ENCODE measurements at regions not wholly inside any gene's neighbourhood (a gene's known extent, or its start where the extent isn't known, plus 50 kb on each side); places are given as distances from the start of the nearest gene placed in this dataset.

- no peaks in the 10 kb centered on the region for H4K20me1 ChIP-seq (ENCODE audit: control insufficient read depth, insufficient read depth, low read depth, low read length)
- H3F3A ChIP-seq (ENCODE audit: control insufficient read depth, insufficient read depth), result no peaks in the 10 kb centered on the region
- no peaks in the 10 kb centered on the region for H3K9me3 ChIP-seq (ENCODE audit: control insufficient read depth, insufficient read depth, low read length)
- H3K27me3 ChIP-seq (ENCODE audit: control insufficient read depth, low read length), result no peaks in the 10 kb centered on the region
- no peak overlapping the region for H3K4me3 ChIP-seq (ENCODE audit: low read length)
- H3K9me2 ChIP-seq (replicated peaks; ENCODE audit: control insufficient read depth, low read length), result no peaks in the 10 kb centered on the region
- no peaks in the 10 kb centered on the region for H3K36me3 ChIP-seq (ENCODE audit: control insufficient read depth, low read length)
- H3K4me2 ChIP-seq (ENCODE audit: low read length), result no peak overlapping the region
- TF ChIP-seq CTCF (IDR thresholded peaks at IDR 0.05; ENCODE audit: low read depth, low read length, poor library complexity, severe bottlenecking), result no peak
- no peaks in the 10 kb centered on the region for H3K4me1 ChIP-seq (ENCODE audit: control insufficient read depth, low read length)
- no peak overlapping the region for H3K27ac ChIP-seq (ENCODE audit: low read depth, low read length)
- no peaks in the 10 kb centered on the region for H3K79me2 ChIP-seq (ENCODE audit: control insufficient read depth, low read length)
These were observed 939.0 kb upstream of the SLITRK1 start for GRCh38 chr13:84821261-84821660.

- Histone ChIP-seq H3K4me3 (ENCODE audit: low read length) (no peak overlapping the region), H3K9me2 (replicated peaks; ENCODE audit: control insufficient read depth, low read length) (no peaks in the 10 kb centered on the region), H3K27ac (ENCODE audit: low read depth, low read length) (no peak overlapping the region), H3K79me2 (ENCODE audit: control insufficient read depth, low read length) (no peaks in the 10 kb centered on the region), H3K27me3 (ENCODE audit: control insufficient read depth, low read length) (no peaks in the 10 kb centered on the region), H3K4me2 (ENCODE audit: low read length) (no peak overlapping the region), H3K36me3 (ENCODE audit: control insufficient read depth, low read length) (no peaks in the 10 kb centered on the region), H3K9me3 (ENCODE audit: control insufficient read depth, insufficient read depth, low read length) (no peaks in the 10 kb centered on the region), H3K4me1 (ENCODE audit: control insufficient read depth, low read length) (no peaks in the 10 kb centered on the region), H3F3A (ENCODE audit: control insufficient read depth, insufficient read depth) (no peaks in the 10 kb centered on the region), H4K20me1 (ENCODE audit: control insufficient read depth, insufficient read depth, low read depth, low read length) (no peaks in the 10 kb centered on the region)
- TF ChIP-seq EZH2phosphoT487 (IDR thresholded peaks at IDR 0.05; ENCODE audit: borderline replicate concordance, low read length) (no peak), CTCF (IDR thresholded peaks at IDR 0.05; ENCODE audit: low read depth, low read length, poor library complexity, severe bottlenecking) (no peak)
These were observed 934.4 kb upstream of the SLITRK1 start for GRCh38 chr13:84816567-84817105.

GRCh38 chr13:84812789-84813188, 930.5 kb upstream of the SLITRK1 start:
- Histone ChIP-seq H4K20me1 (ENCODE audit: control insufficient read depth, insufficient read depth, low read depth, low read length) (no peaks in the 10 kb centered on the region), H3K27me3 (ENCODE audit: control insufficient read depth, low read length) (no peaks in the 10 kb centered on the region), H3K4me3 (ENCODE audit: low read length) (no peak overlapping the region), H3K9me2 (replicated peaks; ENCODE audit: control insufficient read depth, low read length) (no peaks in the 10 kb centered on the region), H3F3A (ENCODE audit: control insufficient read depth, insufficient read depth) (no peaks in the 10 kb centered on the region), H3K27ac (ENCODE audit: low read depth, low read length) (no peak overlapping the region), H3K4me2 (ENCODE audit: low read length) (no peak overlapping the region), H3K79me2 (ENCODE audit: control insufficient read depth, low read length) (no peaks in the 10 kb centered on the region), H3K36me3 (ENCODE audit: control insufficient read depth, low read length) (no peaks in the 10 kb centered on the region), H3K9me3 (ENCODE audit: control insufficient read depth, insufficient read depth, low read length) (no peaks in the 10 kb centered on the region), H3K4me1 (ENCODE audit: control insufficient read depth, low read length) (no peaks in the 10 kb centered on the region)
- TF ChIP-seq CTCF (IDR thresholded peaks at IDR 0.05; ENCODE audit: low read depth, low read length, poor library complexity, severe bottlenecking) (no peak), EZH2phosphoT487 (IDR thresholded peaks at IDR 0.05; ENCODE audit: borderline replicate concordance, low read length) (no peak)

GRCh38 chr13:84812078-84812477, 929.8 kb upstream of the SLITRK1 start:
- no peak overlapping the region for H3K4me3 ChIP-seq (ENCODE audit: low read length)
- H3F3A ChIP-seq (ENCODE audit: control insufficient read depth, insufficient read depth), result no peaks in the 10 kb centered on the region
- H3K79me2 ChIP-seq (ENCODE audit: control insufficient read depth, low read length), result no peaks in the 10 kb centered on the region
- TF ChIP-seq CTCF (IDR thresholded peaks at IDR 0.05; ENCODE audit: low read depth, low read length, poor library complexity, severe bottlenecking) (no peak), EZH2phosphoT487 (IDR thresholded peaks at IDR 0.05; ENCODE audit: borderline replicate concordance, low read length) (no peak)
- no peaks in the 10 kb centered on the region for H3K9me2 ChIP-seq (replicated peaks; ENCODE audit: control insufficient read depth, low read length)
- no peaks in the 10 kb centered on the region for H3K4me1 ChIP-seq (ENCODE audit: control insufficient read depth, low read length)
- no peak overlapping the region for H3K27ac ChIP-seq (ENCODE audit: low read depth, low read length)
- H4K20me1 ChIP-seq (ENCODE audit: control insufficient read depth, insufficient read depth, low read depth, low read length), result no peaks in the 10 kb centered on the region
- H3K27me3 ChIP-seq (ENCODE audit: control insufficient read depth, low read length), result no peaks in the 10 kb centered on the region
- no peak overlapping the region for H3K4me2 ChIP-seq (ENCODE audit: low read length)
- no peaks in the 10 kb centered on the region for H3K9me3 ChIP-seq (ENCODE audit: control insufficient read depth, insufficient read depth, low read length)
- H3K36me3 ChIP-seq (ENCODE audit: control insufficient read depth, low read length), result no peaks in the 10 kb centered on the region

All from DOHH2 (cell line).